K562 (cell line): ENCODE measurements at regions not wholly inside any gene's neighbourhood (a gene's known extent, or its start where the extent isn't known, plus 50 kb on each side); places are given as distances from the start of the nearest gene placed in this dataset.

Experiments
- ATAC-seq: fragments of 200-7000 bp; cut with Tn5 transposase; 3 replicates; pipeline ENCODE4 v1.9.1; 2020; ENCODE audit warnings: moderate library complexity
- BruUV-seq: library from RNA; stranded (reverse); fragments of 400-500 nt; replicated peaks from 2 replicates; lab custom pipeline; 2021; lab: Mats Ljungman, UMichigan
- CTCF ChIA-PET: fragments of 300-600 bp; formaldehyde crosslinking; extraction: SDS; loops from one replicate; lab custom pipeline; 2021; ENCODE audit warnings: low intra/inter-chr PET ratio; lab: Yijun Ruan, JAX
- POLR2A ChIA-PET: fragments of 300-600, 350-650 bp; sonication (Branson Sonifier 250); formaldehyde crosslinking; extraction: SDS; loops from one replicate; lab custom pipeline; 2021; ENCODE audit warnings: antibody characterized with exemption, inconsistent platforms; lab: Yijun Ruan, JAX
- DNase-seq, 4 experiments: peaks; one replicate each; pipeline versions ENCODE4 v3.0.0 to v3.0.0-alpha.2; 2011 to 2018; ENCODE audit warnings: low spot score in 3 of 4, mixed read lengths in 3 of 4; ENCODE audit errors: extremely low read depth in 1 of 4
- FAIRE-seq: peaks from 2 replicates; lab custom pipeline; 2011; peaks lifted over from hg19 to GRCh38; lab: Jason Lieb, UNC
- H2AFZ ChIP-seq: 2 replicates; pipeline ENCODE4 v1.6.0; 2011; ENCODE audit warnings: low read depth, low read length, control low read depth, inconsistent platforms
- H3K27ac ChIP-seq: fragments of 200-600 bp; 3 replicates; pipeline ENCODE4 v1.8.0; 2011; ENCODE audit warnings: low read depth, mild to moderate bottlenecking, control low read depth, inconsistent platforms, low read length, moderate library complexity, mixed read lengths; ENCODE audit errors: extremely low read depth
- H3K27me3 ChIP-seq, 2 experiments: fragments of 300-600 bp in 1 of 2; 2 replicates in 1 of 2; 3 replicates in 1 of 2; pipeline versions ENCODE4 v1.6.0 to v1.8.0; 2011; ENCODE audit warnings: inconsistent platforms in 2 of 2, low read length in 2 of 2, mild to moderate bottlenecking in 1 of 2, mixed read lengths in 1 of 2, moderate library complexity in 1 of 2; ENCODE audit not compliant: control insufficient read depth in 2 of 2, insufficient read depth in 2 of 2
- H3K36me3 ChIP-seq: fragments of 300-600 bp; 3 replicates; pipeline ENCODE4 v1.8.0; 2011; ENCODE audit warnings: mild to moderate bottlenecking, low read length, inconsistent platforms; ENCODE audit not compliant: control insufficient read depth, insufficient read depth
- H3K4me1 ChIP-seq, 2 experiments: fragments of 200-600 bp in 1 of 2; replicated peaks in 1 of 2; 2 replicates in 1 of 2; 3 replicates in 1 of 2; pipeline versions ENCODE4 v1.5.1 to v1.8.0; 2011; ENCODE audit warnings: inconsistent platforms in 2 of 2, low read length in 2 of 2, mild to moderate bottlenecking in 1 of 2, mixed read lengths in 1 of 2, moderate library complexity in 1 of 2; ENCODE audit not compliant: control insufficient read depth in 2 of 2, insufficient read depth in 2 of 2
- H3K4me2 ChIP-seq: 2 replicates; pipeline ENCODE4 v1.6.1; 2011; ENCODE audit warnings: low read length, control low read depth, inconsistent platforms, mixed read lengths; ENCODE audit not compliant: insufficient read depth
- H3K4me3 ChIP-seq: fragments of 200-600 bp; sonication (generic), shearing (Covaris generic); 2 replicates; pipeline ENCODE4 v1.5.1; 2016; ENCODE audit warnings: control low read depth, inconsistent platforms
- H3K79me2 ChIP-seq: fragments of 200-600 bp; 3 replicates; pipeline ENCODE4 v1.8.0; 2011; ENCODE audit warnings: low read length, inconsistent platforms; ENCODE audit not compliant: control insufficient read depth, insufficient read depth
- H3K9ac ChIP-seq, 2 experiments: 2 replicates each; pipeline versions ENCODE4 v1.6.0 to v1.6.1; 2011; ENCODE audit warnings: low read depth in 2 of 2, low read length in 2 of 2, control low read depth in 1 of 2, inconsistent platforms in 1 of 2, mild to moderate bottlenecking in 1 of 2, mixed read lengths in 1 of 2; ENCODE audit not compliant: insufficient read depth in 1 of 2
- H3K9me1 ChIP-seq: one replicate; pipeline ENCODE4 v1.6.0; 2011; ENCODE audit warnings: inconsistent platforms, mild to moderate bottlenecking, low read length, moderate library complexity; ENCODE audit not compliant: control insufficient read depth, insufficient read depth
- H3K9me3 ChIP-seq: replicated peaks from 2 replicates; pipeline ENCODE4 v1.5.1; 2011; ENCODE audit warnings: low read depth, low read length, inconsistent platforms; ENCODE audit not compliant: control insufficient read depth, insufficient read depth
- H4K20me1 ChIP-seq: replicated peaks from 2 replicates; pipeline ENCODE4 v1.6.1; 2011; ENCODE audit warnings: low read length, inconsistent platforms, mixed read lengths; ENCODE audit not compliant: control insufficient read depth, insufficient read depth
- BDP1 ChIP-seq: IDR thresholded peaks from 3 replicates; pipeline ENCODE4 v1.6.1; 2011; ENCODE audit not compliant: insufficient read length, insufficient read depth
- CREB1 ChIP-seq, 2 experiments: sonication (generic) in 1 of 2; formaldehyde crosslinking in 1 of 2; IDR thresholded peaks; 2 replicates each; pipeline versions ENCODE4 v1.6.1 to v1.8.0; 2012 to 2022; ENCODE audit warnings: inconsistent platforms in 1 of 2, mild to moderate bottlenecking in 1 of 2, missing genetic modification reagents in 1 of 2, moderate library complexity in 1 of 2
- KAT2B ChIP-seq: IDR thresholded peaks from one replicate; pipeline ENCODE4 v1.6.1; 2012; ENCODE audit warnings: low read depth, mild to moderate bottlenecking, control low read depth, inconsistent platforms, low read length, moderate library complexity
- KLF6 ChIP-seq: fragments of 250-450 bp; sonication (Bioruptor Pico); IDR thresholded peaks from 2 replicates; pipeline ENCODE4 v1.4.0; 2020; ENCODE audit warnings: mild to moderate bottlenecking, moderate library complexity, borderline replicate concordance
- RUNX1 ChIP-seq: sonication (generic); IDR thresholded peaks from 2 replicates; pipeline ENCODE4 v1.6.1; 2016; ENCODE audit warnings: antibody characterized with exemption, low read depth
- ZFP30 ChIP-seq: fragments of 250-450 bp; sonication (Bioruptor Pico); IDR thresholded peaks from 2 replicates; pipeline ENCODE4 v1.8.0; 2022; ENCODE audit warnings: moderate library complexity, mild to moderate bottlenecking, inconsistent platforms, borderline replicate concordance
- ZNF3 ChIP-seq: fragments of 250-450 bp; sonication (Bioruptor Pico); IDR thresholded peaks from 2 replicates; pipeline ENCODE4 v1.5.0; 2021; ENCODE audit warnings: mild to moderate bottlenecking, moderate library complexity
- WGBS: fragments of 100-300 bp; shearing (Covaris generic); methylation state at CpG from one replicate; pipeline ENCODE4 v1.1.6; 2016; ENCODE audit warnings: low coverage, mixed read lengths; ENCODE audit not compliant: insufficient coverage; ENCODE audit errors: missing lambda C conversion rate; 5-methylcytosine and 5-hydroxymethylcytosine counted together
- in situ Hi-C: fragments of 300-500 bp; cut with MboI; formaldehyde crosslinking; loops from 4 replicates; pipeline ENCODE4 v1.15.0; 2018; ENCODE audit warnings: inconsistent platforms, mixed read lengths
- intact Hi-C: fragments of 100-400 bp; cut with micrococcal nuclease; formaldehyde crosslinking; loops from 2 replicates; pipeline ENCODE4 v1.14.2; 2022
- TF ChIP-seq, protein P1 (sequence below): fragments of 450-650 bp; IDR thresholded peaks from 2 replicates; pipeline ENCODE4 v1.6.1; 2016

DNA sequence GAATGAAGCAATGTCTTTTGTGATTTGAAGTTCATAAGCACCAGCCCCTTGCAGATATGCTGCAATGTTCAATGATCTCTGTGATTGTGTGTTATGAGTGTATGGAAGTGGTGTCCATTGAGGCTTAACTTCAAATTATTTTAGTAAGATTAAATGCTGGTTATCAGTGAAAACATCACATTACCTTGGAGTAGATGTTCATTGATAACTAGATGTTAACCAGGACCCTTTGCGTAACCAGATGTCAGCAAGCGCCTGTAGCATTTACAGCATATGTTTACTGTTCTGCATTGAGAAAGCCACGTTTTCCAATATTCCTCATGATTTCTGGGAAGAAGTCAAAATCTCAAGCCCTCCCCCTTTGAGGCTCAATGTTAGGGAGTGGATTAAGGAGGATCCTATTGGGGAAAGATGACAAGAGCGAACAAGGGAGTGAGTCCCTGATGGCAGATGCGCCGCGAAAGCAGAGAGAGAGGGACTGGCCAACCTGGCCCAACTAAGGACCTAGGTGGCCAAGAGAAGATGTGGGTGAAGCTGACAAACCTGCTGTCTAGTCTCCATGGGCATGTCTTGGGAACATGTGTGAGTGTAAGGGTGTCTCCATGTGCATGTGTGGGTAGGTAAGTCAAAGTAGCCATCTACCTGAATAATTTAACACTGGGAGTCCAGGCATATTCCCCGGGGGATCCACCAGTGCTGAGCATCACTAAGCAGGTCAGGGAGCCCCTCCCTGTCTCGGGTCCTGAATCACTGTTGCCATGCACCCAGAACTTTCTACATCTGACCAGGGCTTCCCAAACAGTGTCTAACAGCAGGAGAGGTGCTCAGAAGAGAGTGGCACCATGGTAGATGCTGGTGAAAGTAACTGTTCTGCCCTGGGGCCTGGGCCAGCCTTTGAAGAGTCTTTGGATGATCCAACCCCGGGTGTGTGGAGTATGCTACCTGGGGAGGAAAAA, 141.6 kb upstream of the GDF10 start:
- CTCF ChIA-PET, result no interaction called here
- H2AFZ ChIP-seq, result no peak overlapping the region
- no peak overlapping the region for H3K4me2 ChIP-seq
- ATAC-seq (no peak), DNase-seq (no peak), FAIRE-seq (no peak)
- H3K27ac ChIP-seq, result no peak overlapping the region
- no peaks in the 10 kb centered on the region for H4K20me1 ChIP-seq
- H3K4me3 ChIP-seq, result no peak overlapping the region
- no peaks in the 10 kb centered on the region; a peak in 1 of 5 replicates for H3K27me3 ChIP-seq
- H3K4me1 ChIP-seq, result no peaks in the 10 kb centered on the region
- in situ Hi-C loops, result no loop called here
- H3K79me2 ChIP-seq, result no peaks in the 10 kb centered on the region
- POLR2A ChIA-PET, result no interaction called here
- intact Hi-C loops, result no loop called here
- H3K9ac ChIP-seq, result no peak overlapping the region
- TF ChIP-seq ZNF3 (CRISPR knock-in tag) (no peak), BDP1 (no peak), ZFP30 (CRISPR knock-in tag) (no peak), KAT2B (no peak), RUNX1 (no peak), KLF6 (CRISPR knock-in tag) (no peak), CREB1 (IDR thresholded peaks at IDR 0.05) (no peak), CREB1 (CRISPR knock-in tag; IDR thresholded peaks at IDR 0.05) (no peak)
- TF ChIP-seq, protein P1, sequence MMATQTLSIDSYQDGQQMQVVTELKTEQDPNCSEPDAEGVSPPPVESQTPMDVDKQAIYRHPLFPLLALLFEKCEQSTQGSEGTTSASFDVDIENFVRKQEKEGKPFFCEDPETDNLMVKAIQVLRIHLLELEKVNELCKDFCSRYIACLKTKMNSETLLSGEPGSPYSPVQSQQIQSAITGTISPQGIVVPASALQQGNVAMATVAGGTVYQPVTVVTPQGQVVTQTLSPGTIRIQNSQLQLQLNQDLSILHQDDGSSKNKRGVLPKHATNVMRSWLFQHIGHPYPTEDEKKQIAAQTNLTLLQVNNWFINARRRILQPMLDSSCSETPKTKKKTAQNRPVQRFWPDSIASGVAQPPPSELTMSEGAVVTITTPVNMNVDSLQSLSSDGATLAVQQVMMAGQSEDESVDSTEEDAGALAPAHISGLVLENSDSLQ, result no peak
- H3K9me1 ChIP-seq, result no peaks in the 10 kb centered on the region
- H3K36me3 ChIP-seq, result no peaks in the 10 kb centered on the region
- H3K9me3 ChIP-seq, result no peaks in the 10 kb centered on the region
- 18% methylated on average over 10 of the region's 10 CpGs for WGBS
- no TSS peak for BruUV-seq
